Endothelial cell of umbilical vein (primary cell): ENCODE measurements at regions not wholly inside any gene's neighbourhood (a gene's known extent, or its start where the extent isn't known, plus 50 kb on each side); places are given as distances from the start of the nearest gene placed in this dataset.

ENCODE experiments used
- EZH2 ChIP-seq: IDR thresholded peaks from 2 replicates; pipeline ENCODE4 v1.6.1; 2012; ENCODE audit warnings: borderline replicate concordance, low read depth, mild to moderate bottlenecking, moderate library complexity, low read length, inconsistent platforms; ENCODE audit not compliant: severe bottlenecking
- FOS ChIP-seq: IDR thresholded peaks from 2 replicates; pipeline ENCODE4 v1.6.1; 2011; ENCODE audit warnings: mild to moderate bottlenecking, low read length, moderate library complexity, borderline replicate concordance; ENCODE audit not compliant: insufficient read depth
- GATA2 ChIP-seq: IDR thresholded peaks from 2 replicates; pipeline ENCODE4 v1.7.0; 2011; ENCODE audit warnings: low read depth, mild to moderate bottlenecking, moderate library complexity, mixed read lengths, low read length; ENCODE audit not compliant: insufficient read length, insufficient read depth
- JUN ChIP-seq: IDR thresholded peaks from 2 replicates; pipeline ENCODE4 v1.6.1; 2011; ENCODE audit warnings: borderline replicate concordance, low read depth; ENCODE audit not compliant: insufficient read length, insufficient read depth
- MAX ChIP-seq: IDR thresholded peaks from 2 replicates; pipeline ENCODE4 v1.6.1; 2011; ENCODE audit not compliant: insufficient read depth, insufficient read length
- MYC ChIP-seq: IDR thresholded peaks from one replicate; pipeline ENCODE4 v1.6.1; 2011; ENCODE audit warnings: mild to moderate bottlenecking, low read depth, low read length
- POLR2A ChIP-seq: IDR thresholded peaks from 2 replicates; pipeline ENCODE4 v1.6.1; 2012; ENCODE audit warnings: low read depth, mild to moderate bottlenecking, control low read depth, low read length
- POLR2AphosphoS5 ChIP-seq: IDR thresholded peaks from 2 replicates; pipeline ENCODE4 v1.6.1; 2012; ENCODE audit warnings: low read depth, mild to moderate bottlenecking, control low read depth, low read length, moderate library complexity; ENCODE audit not compliant: insufficient read depth
- TF ChIP-seq, protein P1 (sequence below), 2 donors: IDR thresholded peaks; 1 replicate in 1 of 2; 2 replicates in 1 of 2; pipeline ENCODE4 v1.5.1; 2011; ENCODE audit warnings: low read length in 2 of 2, mild to moderate bottlenecking in 2 of 2, moderate library complexity in 2 of 2, control low read depth in 1 of 2, inconsistent platforms in 1 of 2, low read depth in 1 of 2; ENCODE audit not compliant: insufficient read depth in 1 of 2; ENCODE audit errors: extremely low read depth in 1 of 2

GRCh38 chr5:138699482-138699881 is 53.7 kb upstream of the CTNNA1 start:
- TF ChIP-seq, protein P1, sequence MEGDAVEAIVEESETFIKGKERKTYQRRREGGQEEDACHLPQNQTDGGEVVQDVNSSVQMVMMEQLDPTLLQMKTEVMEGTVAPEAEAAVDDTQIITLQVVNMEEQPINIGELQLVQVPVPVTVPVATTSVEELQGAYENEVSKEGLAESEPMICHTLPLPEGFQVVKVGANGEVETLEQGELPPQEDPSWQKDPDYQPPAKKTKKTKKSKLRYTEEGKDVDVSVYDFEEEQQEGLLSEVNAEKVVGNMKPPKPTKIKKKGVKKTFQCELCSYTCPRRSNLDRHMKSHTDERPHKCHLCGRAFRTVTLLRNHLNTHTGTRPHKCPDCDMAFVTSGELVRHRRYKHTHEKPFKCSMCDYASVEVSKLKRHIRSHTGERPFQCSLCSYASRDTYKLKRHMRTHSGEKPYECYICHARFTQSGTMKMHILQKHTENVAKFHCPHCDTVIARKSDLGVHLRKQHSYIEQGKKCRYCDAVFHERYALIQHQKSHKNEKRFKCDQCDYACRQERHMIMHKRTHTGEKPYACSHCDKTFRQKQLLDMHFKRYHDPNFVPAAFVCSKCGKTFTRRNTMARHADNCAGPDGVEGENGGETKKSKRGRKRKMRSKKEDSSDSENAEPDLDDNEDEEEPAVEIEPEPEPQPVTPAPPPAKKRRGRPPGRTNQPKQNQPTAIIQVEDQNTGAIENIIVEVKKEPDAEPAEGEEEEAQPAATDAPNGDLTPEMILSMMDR (IDR thresholded peaks at IDR 0.05; ENCODE audit: extremely low read depth in 1 of 2, insufficient read depth in 1 of 2, low read depth in 1 of 2, low read length in 2 of 2) = no peak
- no peak for TF ChIP-seq POLR2A
- no peak for TF ChIP-seq EZH2
- no peak for TF ChIP-seq MAX
- TF ChIP-seq MYC = no peak
- no peak for TF ChIP-seq JUN
- no peak for TF ChIP-seq POLR2AphosphoS5
- TF ChIP-seq FOS = no peak
- TF ChIP-seq GATA2 = no peak
